ENCODE measurements at regions not wholly inside any gene's neighbourhood (a gene's known extent, or its start where the extent isn't known, plus 50 kb on each side); places are given as distances from the start of the nearest gene placed in this dataset.

GRCh38 chr2:157061799-157062198 is 195.7 kb upstream of the GALNT5 start:
- Histone ChIP-seq H3K27ac (replicated peaks; ENCODE audit: low read length) (no peak overlapping the region), H2AK5ac (ENCODE audit: low read depth, low read length) (no peak overlapping the region), H2BK120ac (ENCODE audit: low read depth, low read length) (no peak overlapping the region), H3K36me3 (replicated peaks in 1 of 2; ENCODE audit: control insufficient read depth in 2 of 2, insufficient read depth in 2 of 2, low read length in 2 of 2) (no peaks in the 10 kb centered on the region), H3K79me1 (ENCODE audit: low read depth, low read length) (no peaks in the 10 kb centered on the region), H2BK15ac (ENCODE audit: low read length) (no peak overlapping the region), H3K18ac (ENCODE audit: low read length) (no peak overlapping the region), H3K9me3 (replicated peaks in 1 of 2; ENCODE audit: control insufficient read depth in 2 of 2, insufficient read depth in 1 of 2, low read depth in 1 of 2, low read length in 2 of 2) (no peaks in the 10 kb centered on the region), H3K23ac (ENCODE audit: low read depth, low read length, poor library complexity) (no peak overlapping the region), H3K4me1 (ENCODE audit: control insufficient read depth in 2 of 2, insufficient read depth in 1 of 2, low read depth in 1 of 2, low read length in 2 of 2) (peaks cover 2 to 3% of the 10 kb centered on the region in 2 donors), H4K91ac (ENCODE audit: low read depth, low read length, poor library complexity) (no peak overlapping the region), H3K4ac (ENCODE audit: low read length) (no peak overlapping the region), H2BK12ac (ENCODE audit: low read length) (no peak overlapping the region), H3K14ac (ENCODE audit: low read length) (no peak overlapping the region), H3K27me3 (ENCODE audit: control insufficient read depth in 3 of 3, insufficient read depth in 3 of 3, low read depth in 1 of 3, low read length in 3 of 3) (no peaks in the 10 kb centered on the region), H3K4me3 (ENCODE audit: low read length in 2 of 2) (no peak overlapping the region), H4K8ac (ENCODE audit: low read depth, low read length) (no peak overlapping the region), H2AFZ (ENCODE audit: low read length) (no peak overlapping the region), H2BK5ac (ENCODE audit: low read length) (no peak overlapping the region), H3K9ac (ENCODE audit: low read depth, low read length, poor library complexity) (no peak overlapping the region), H3K4me2 (ENCODE audit: insufficient read depth, low read length, poor library complexity, severe bottlenecking) (no peak overlapping the region)
- no peak for DNase-seq (ENCODE audit: low spot score)
- no CpG with 5 or more reads among the region's 2 CpGs for WGBS, 2 donors (ENCODE audit: extremely low coverage in 2 of 2, insufficient read length in 2 of 2, insufficient replicate concordance in 1 of 2)

GRCh38 chr2:157067562-157067961 is 189.9 kb upstream of the GALNT5 start:
- no peaks in the 10 kb centered on the region for H3K9me3 ChIP-seq (replicated peaks in 1 of 2; ENCODE audit: control insufficient read depth in 2 of 2, insufficient read depth in 1 of 2, low read depth in 1 of 2, low read length in 2 of 2)
- no peaks in the 10 kb centered on the region for H3K4me1 ChIP-seq (ENCODE audit: control insufficient read depth in 2 of 2, insufficient read depth in 1 of 2, low read depth in 1 of 2, low read length in 2 of 2)
- H3K4ac ChIP-seq (ENCODE audit: low read length) = no peak overlapping the region
- no peak overlapping the region for H2AFZ ChIP-seq (ENCODE audit: low read length)
- no peak overlapping the region for H2BK120ac ChIP-seq (ENCODE audit: low read depth, low read length)
- no CpG with 5 or more reads among the region's 2 CpGs for WGBS, 2 donors (ENCODE audit: extremely low coverage in 2 of 2, insufficient read length in 2 of 2, insufficient replicate concordance in 1 of 2)
- no peaks in the 10 kb centered on the region for H3K36me3 ChIP-seq (replicated peaks in 1 of 2; ENCODE audit: control insufficient read depth in 2 of 2, insufficient read depth in 2 of 2, low read length in 2 of 2)
- no peak overlapping the region for H3K27ac ChIP-seq (replicated peaks; ENCODE audit: low read length)
- H2BK15ac ChIP-seq (ENCODE audit: low read length) = no peak overlapping the region
- no peak overlapping the region for H4K8ac ChIP-seq (ENCODE audit: low read depth, low read length)
- H3K9ac ChIP-seq (ENCODE audit: low read depth, low read length, poor library complexity) = no peak overlapping the region
- H3K4me3 ChIP-seq (ENCODE audit: low read length in 2 of 2) = no peak overlapping the region
- H3K14ac ChIP-seq (ENCODE audit: low read length) = no peak overlapping the region
- H3K27me3 ChIP-seq (ENCODE audit: control insufficient read depth in 3 of 3, insufficient read depth in 3 of 3, low read depth in 1 of 3, low read length in 3 of 3) = no peaks in the 10 kb centered on the region
- no peak overlapping the region for H2AK5ac ChIP-seq (ENCODE audit: low read depth, low read length)
- no peak overlapping the region for H3K4me2 ChIP-seq (ENCODE audit: insufficient read depth, low read length, poor library complexity, severe bottlenecking)
- H3K79me1 ChIP-seq (ENCODE audit: low read depth, low read length) = no peaks in the 10 kb centered on the region
- no peak overlapping the region for H4K91ac ChIP-seq (ENCODE audit: low read depth, low read length, poor library complexity)
- no peak for DNase-seq (ENCODE audit: low spot score)
- H3K23ac ChIP-seq (ENCODE audit: low read depth, low read length, poor library complexity) = no peak overlapping the region
- H2BK5ac ChIP-seq (ENCODE audit: low read length) = no peak overlapping the region
- H2BK12ac ChIP-seq (ENCODE audit: low read length) = no peak overlapping the region
- no peak overlapping the region for H3K18ac ChIP-seq (ENCODE audit: low read length)

GRCh38 chr2:157068237-157068636 is 189.3 kb upstream of the GALNT5 start:
- no peaks in the 10 kb centered on the region for H3K36me3 ChIP-seq (replicated peaks in 1 of 2; ENCODE audit: control insufficient read depth in 2 of 2, insufficient read depth in 2 of 2, low read length in 2 of 2)
- H2BK12ac ChIP-seq (ENCODE audit: low read length) = no peak overlapping the region
- H3K4me2 ChIP-seq (ENCODE audit: insufficient read depth, low read length, poor library complexity, severe bottlenecking) = no peak overlapping the region
- no peak overlapping the region for H2BK120ac ChIP-seq (ENCODE audit: low read depth, low read length)
- H2AFZ ChIP-seq (ENCODE audit: low read length) = no peak overlapping the region
- H4K91ac ChIP-seq (ENCODE audit: low read depth, low read length, poor library complexity) = no peak overlapping the region
- WGBS, 2 donors (ENCODE audit: extremely low coverage in 2 of 2, insufficient read length in 2 of 2, insufficient replicate concordance in 1 of 2) = no CpG with 5 or more reads among the region's 1 CpG
- no peaks in the 10 kb centered on the region for H3K4me1 ChIP-seq (ENCODE audit: control insufficient read depth in 2 of 2, insufficient read depth in 1 of 2, low read depth in 1 of 2, low read length in 2 of 2)
- H4K8ac ChIP-seq (ENCODE audit: low read depth, low read length) = no peak overlapping the region
- H2AK5ac ChIP-seq (ENCODE audit: low read depth, low read length) = no peak overlapping the region
- H2BK15ac ChIP-seq (ENCODE audit: low read length) = no peak overlapping the region
- H3K23ac ChIP-seq (ENCODE audit: low read depth, low read length, poor library complexity) = no peak overlapping the region
- no peak overlapping the region for H3K18ac ChIP-seq (ENCODE audit: low read length)
- H3K27ac ChIP-seq (replicated peaks; ENCODE audit: low read length) = no peak overlapping the region
- no peaks in the 10 kb centered on the region for H3K27me3 ChIP-seq (ENCODE audit: control insufficient read depth in 3 of 3, insufficient read depth in 3 of 3, low read depth in 1 of 3, low read length in 3 of 3)
- no peaks in the 10 kb centered on the region for H3K79me1 ChIP-seq (ENCODE audit: low read depth, low read length)
- no peak overlapping the region for H2BK5ac ChIP-seq (ENCODE audit: low read length)
- H3K14ac ChIP-seq (ENCODE audit: low read length) = no peak overlapping the region
- no peaks in the 10 kb centered on the region for H3K9me3 ChIP-seq (replicated peaks in 1 of 2; ENCODE audit: control insufficient read depth in 2 of 2, insufficient read depth in 1 of 2, low read depth in 1 of 2, low read length in 2 of 2)
- H3K4me3 ChIP-seq (ENCODE audit: low read length in 2 of 2) = no peak overlapping the region
- DNase-seq (ENCODE audit: low spot score) = no peak
- no peak overlapping the region for H3K4ac ChIP-seq (ENCODE audit: low read length)
- no peak overlapping the region for H3K9ac ChIP-seq (ENCODE audit: low read depth, low read length, poor library complexity)

GRCh38 chr2:157075924-157076323 is 181.6 kb upstream of the GALNT5 start:
- H3K27ac ChIP-seq (replicated peaks; ENCODE audit: low read length) = no peak overlapping the region
- no peak overlapping the region for H4K8ac ChIP-seq (ENCODE audit: low read depth, low read length)
- H3K79me1 ChIP-seq (ENCODE audit: low read depth, low read length) = no peaks in the 10 kb centered on the region
- H3K36me3 ChIP-seq (replicated peaks in 1 of 2; ENCODE audit: control insufficient read depth in 2 of 2, insufficient read depth in 2 of 2, low read length in 2 of 2) = no peaks in the 10 kb centered on the region
- no peak overlapping the region for H2AK5ac ChIP-seq (ENCODE audit: low read depth, low read length)
- H2BK12ac ChIP-seq (ENCODE audit: low read length) = no peak overlapping the region
- no peaks in the 10 kb centered on the region for H3K27me3 ChIP-seq (ENCODE audit: control insufficient read depth in 3 of 3, insufficient read depth in 3 of 3, low read depth in 1 of 3, low read length in 3 of 3)
- H3K9me3 ChIP-seq (replicated peaks in 1 of 2; ENCODE audit: control insufficient read depth in 2 of 2, insufficient read depth in 1 of 2, low read depth in 1 of 2, low read length in 2 of 2) = no peaks in the 10 kb centered on the region
- H3K18ac ChIP-seq (ENCODE audit: low read length) = no peak overlapping the region
- H3K4ac ChIP-seq (ENCODE audit: low read length) = no peak overlapping the region
- H3K4me2 ChIP-seq (ENCODE audit: insufficient read depth, low read length, poor library complexity, severe bottlenecking) = no peak overlapping the region
- H2BK5ac ChIP-seq (ENCODE audit: low read length) = no peak overlapping the region
- no peak overlapping the region for H3K9ac ChIP-seq (ENCODE audit: low read depth, low read length, poor library complexity)
- H3K4me1 ChIP-seq (ENCODE audit: control insufficient read depth in 2 of 2, insufficient read depth in 1 of 2, low read depth in 1 of 2, low read length in 2 of 2) = peaks cover 7 to 30% of the 10 kb centered on the region in 2 donors
- no peak for DNase-seq (ENCODE audit: low spot score)
- H2BK15ac ChIP-seq (ENCODE audit: low read length) = no peak overlapping the region
- no peak overlapping the region for H2BK120ac ChIP-seq (ENCODE audit: low read depth, low read length)
- H3K23ac ChIP-seq (ENCODE audit: low read depth, low read length, poor library complexity) = no peak overlapping the region
- H3K4me3 ChIP-seq (ENCODE audit: low read length in 2 of 2) = no peak overlapping the region
- H2AFZ ChIP-seq (ENCODE audit: low read length) = peak overlapping the region; percentile 39
- no peak overlapping the region for H4K91ac ChIP-seq (ENCODE audit: low read depth, low read length, poor library complexity)
- H3K14ac ChIP-seq (ENCODE audit: low read length) = no peak overlapping the region
- WGBS, 2 donors (ENCODE audit: extremely low coverage in 2 of 2, insufficient read length in 2 of 2, insufficient replicate concordance in 1 of 2) = no CpG with 5 or more reads among the region's 2 CpGs
